GM19351 (cell line): ENCODE measurements at regions not wholly inside any gene's neighbourhood (a gene's known extent, or its start where the extent isn't known, plus 50 kb on each side); places are given as distances from the start of the nearest gene placed in this dataset.
"Not testable (repeated sequence)": the region's sequence is repeated elsewhere in the genome, so short reads cannot be mapped to it uniquely, and the experiment has no call there.

Experiments used
- ATAC-seq: cut with Tn5 transposase; IDR thresholded peaks from one replicate; pipeline ENCODE4 v1.9.1; 2021; ENCODE audit warnings: mild to moderate bottlenecking, moderate library complexity; ENCODE audit not compliant: unreplicated experiment

GRCh38 chr14:101076451-101077198, 173.1 kb upstream of the RTL1 start:
- ATAC-seq = no peak

DNA sequence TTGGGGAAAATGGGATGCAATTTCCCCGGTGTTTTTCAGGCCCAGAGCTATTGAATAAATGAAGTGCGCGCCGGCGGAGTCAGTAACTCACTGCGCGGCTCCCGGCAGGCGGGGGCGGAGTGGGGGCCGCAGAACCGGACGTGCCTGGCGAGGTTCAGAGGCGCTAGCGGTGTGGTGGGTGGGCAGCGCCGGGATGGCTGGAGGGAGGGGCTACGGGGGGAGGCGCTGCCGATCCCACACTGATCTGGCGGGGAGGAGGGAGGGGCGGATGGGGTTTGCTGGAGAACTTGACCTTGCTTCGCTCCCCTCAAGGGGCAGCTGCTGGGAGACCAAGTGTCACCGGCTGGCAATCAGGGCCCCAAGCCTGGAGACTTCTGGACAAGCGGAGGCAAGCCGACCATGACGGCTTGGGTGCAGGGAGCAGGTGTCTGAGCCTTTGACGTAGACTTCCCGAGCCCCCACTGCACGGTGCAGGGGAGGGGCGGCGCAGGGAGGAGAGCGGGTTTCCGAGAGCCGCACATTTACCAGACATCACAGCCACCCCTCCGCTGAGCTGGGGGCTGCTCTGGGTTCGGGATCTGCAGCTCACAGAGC, 174.1 kb upstream of the RTL1 start:
- no peak for ATAC-seq

GRCh38 chr14:101078170-101078891, 174.8 kb upstream of the RTL1 start:
- ATAC-seq = no peak

DNA sequence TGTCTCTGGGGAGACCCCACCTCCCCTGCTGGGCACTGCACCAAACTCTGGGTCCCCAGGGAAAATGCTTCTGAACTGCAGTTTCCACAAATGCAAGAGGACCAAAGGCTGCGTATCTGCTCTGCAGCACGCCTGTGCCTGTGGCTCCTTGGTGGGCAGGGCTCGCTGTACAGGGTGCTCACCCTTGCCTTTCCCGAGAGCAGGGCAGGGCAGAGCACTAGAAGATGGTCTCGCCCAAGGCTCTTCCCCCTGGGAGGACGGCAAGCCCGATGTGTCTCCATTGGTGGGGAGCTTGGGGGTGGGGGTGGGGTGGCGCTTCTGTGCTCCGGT, 175.3 kb upstream of the RTL1 start:
- no peak for ATAC-seq

DNA sequence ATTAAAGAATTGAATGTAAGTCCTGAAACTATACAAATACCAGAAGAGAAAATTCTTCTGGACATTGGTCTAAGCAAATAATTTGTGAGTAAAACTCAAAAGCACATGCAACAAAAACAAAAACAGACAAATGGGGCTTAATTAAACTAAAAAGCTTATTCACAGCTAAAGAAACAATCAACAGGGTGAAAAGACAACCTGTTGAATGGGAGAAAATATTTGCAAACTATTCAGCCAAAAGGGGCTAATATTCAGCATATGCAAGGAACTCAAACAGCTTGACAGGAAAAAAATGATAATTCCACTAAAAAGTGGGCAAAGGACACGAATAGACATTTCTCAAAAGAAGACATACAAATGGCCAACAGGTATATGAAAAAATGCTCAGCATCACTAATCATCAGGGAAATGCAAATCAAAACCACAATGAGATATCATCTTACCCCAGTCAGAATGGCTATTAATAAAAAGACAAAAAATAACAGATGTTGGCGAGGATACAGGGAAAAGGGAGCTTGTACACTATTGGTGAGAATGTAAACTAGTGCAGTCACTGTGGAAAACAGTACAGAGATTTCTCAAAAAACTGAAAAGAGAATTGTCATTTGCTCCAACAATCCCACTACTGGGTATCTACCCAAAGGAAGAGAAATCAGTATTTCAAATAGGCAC, 177.5 kb upstream of the RTL1 start:
- no peak for ATAC-seq

- no peak for ATAC-seq
Observed at GRCh38 chr14:101082036-101082435, 178.5 kb upstream of the RTL1 start.

DNA sequence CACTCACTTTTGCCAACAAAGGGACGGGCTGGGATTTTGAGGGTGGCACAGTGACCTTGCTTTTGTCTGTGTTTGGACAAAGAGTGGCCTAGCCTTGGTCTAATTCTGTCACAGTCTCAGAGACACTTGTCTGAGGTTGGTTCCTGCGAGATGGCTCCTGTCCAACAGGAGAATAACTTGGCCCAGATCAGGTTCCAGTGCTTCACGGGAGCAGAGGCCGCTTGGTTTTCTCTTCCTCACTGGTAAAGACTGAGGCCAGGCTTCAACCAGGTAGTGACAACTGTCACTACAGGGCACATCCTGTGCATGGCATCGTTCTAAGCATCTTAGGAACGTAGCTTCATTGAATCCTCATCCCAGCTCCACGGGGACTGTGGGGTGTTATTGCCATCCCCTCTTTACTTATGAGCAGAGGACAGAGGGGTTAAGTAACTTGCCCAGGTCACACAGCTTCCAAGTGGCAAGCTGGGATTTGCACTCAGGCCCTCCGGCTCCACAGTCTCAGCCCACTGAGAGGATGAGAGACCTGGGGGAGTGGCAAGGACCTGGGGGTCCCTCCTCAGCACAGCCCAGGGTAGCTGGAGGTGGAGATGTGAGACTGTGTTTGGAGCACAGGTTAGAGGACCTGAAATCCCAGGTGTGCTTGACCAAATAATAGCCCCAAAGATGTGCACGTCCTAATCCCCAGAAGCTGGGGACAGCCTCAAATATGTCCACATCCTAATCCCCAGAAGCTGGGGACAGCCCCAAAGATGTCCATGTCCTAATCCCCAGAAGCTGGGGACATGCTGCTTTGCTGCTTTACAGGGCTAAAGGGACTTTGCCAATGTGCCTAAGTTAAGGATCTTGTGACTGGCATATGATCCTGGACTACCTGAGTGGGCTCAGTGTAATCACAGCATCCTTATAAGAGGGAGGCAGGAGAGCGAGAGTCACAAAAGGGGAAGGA, 179.2 kb upstream of the RTL1 start:
- ATAC-seq = no peak

- no peak for ATAC-seq
Observed at GRCh38 chr14:101083564-101084435, 180.3 kb upstream of the RTL1 start.

- ATAC-seq = no peak
Observed at GRCh38 chr14:101084436-101084826, 180.9 kb upstream of the RTL1 start.

GRCh38 chr14:101086926-101087325, 183.4 kb upstream of the RTL1 start:
- ATAC-seq = no peak

DNA sequence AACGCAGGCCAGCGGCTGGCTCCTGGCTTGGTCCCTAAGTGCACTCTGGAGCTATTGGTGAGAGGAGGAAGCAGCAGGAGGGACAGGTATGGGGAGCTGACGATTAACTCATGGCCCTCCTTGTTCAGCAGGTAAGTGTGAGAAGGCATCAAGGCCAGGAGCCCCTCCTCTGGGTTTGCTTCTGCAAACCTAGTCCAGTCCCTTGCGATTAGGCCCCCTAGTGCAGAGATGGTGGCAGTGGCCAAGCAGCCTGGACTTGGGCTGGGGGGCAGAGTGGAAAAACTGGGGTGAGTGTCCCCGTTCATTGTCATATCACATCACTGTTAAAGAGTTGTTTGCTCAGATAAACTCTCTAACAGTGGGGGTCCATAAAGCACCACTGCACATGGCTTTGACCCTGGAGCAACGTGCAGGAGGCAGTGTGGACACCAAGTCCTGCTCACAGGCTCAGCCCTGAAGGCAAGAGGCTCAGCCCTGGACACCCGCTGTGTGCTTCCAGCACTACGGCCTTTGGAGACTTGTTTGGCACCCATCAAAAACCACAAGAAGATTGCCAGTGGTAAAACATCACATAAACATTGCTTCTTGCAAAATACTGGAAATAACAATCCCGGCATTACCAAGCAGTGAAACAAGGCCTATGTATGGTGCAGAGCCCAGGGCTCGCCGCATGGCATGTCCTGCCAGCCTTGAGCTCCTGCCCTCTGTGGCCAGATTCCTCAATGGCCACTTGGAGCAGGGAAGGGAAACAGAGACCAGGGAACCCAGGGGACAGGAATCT, 184.3 kb upstream of the RTL1 start:
- no peak for ATAC-seq

GRCh38 chr14:101088395-101088667, 184.8 kb upstream of the RTL1 start:
- no peak for ATAC-seq

DNA sequence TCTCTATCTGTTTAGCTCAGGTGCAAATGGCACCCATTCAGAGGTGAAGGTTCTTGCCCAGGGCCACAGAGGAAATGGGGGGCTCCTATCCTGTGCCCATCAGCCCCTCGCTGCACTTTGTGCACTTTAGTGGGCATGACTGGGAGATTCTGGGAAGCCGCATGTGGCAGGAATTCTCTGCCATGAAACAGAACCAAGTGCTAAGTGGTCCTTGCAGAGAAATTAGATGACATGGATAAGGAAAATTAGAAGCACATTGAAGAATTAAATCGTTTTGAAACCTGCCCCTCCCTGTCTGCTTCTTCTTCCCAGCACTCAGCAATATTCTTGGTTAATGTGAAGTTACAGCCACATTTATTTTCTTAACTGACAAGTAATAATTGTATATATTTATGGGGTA, 185.2 kb upstream of the RTL1 start:
- ATAC-seq = no peak

DNA sequence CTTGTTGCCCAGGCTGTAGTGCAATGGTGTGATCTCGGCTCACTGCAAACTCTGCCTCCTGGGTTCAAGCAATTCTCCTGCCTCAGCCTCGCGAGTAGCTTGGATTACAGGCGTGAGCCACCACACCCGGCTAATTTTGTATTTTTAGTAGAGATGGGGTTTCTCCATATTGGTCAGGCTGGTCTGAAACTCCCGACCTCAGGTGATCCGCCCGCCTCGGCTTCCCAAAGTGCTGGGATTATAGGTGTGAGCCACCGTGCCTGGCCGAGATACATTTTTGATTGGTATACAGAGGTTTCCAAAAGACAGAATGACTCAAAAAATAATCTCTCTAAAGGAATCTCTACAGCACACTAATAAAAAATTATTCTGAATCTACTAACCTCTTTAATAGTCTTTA, 187.0 kb upstream of the RTL1 start:
- ATAC-seq = not testable (repeated sequence)

DNA sequence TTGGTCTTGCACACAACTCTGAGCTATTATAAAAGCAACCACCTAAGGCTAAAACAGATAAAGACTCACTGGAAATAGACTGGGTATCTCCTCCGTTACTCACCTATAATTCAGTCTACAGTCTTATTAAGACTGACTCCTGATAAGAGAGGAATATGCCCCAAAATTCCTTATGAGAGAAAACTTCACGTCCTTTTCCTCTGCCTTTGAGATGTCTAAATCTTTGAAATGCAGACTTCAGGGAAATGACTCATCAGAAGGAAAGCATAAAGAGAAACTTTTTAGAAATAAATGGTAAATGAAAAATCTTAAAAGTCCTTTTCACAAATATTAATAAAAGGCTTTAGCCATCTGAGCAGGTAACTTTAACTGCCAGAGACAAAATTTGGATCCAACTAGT, 187.5 kb upstream of the RTL1 start:
- ATAC-seq = no peak

DNA sequence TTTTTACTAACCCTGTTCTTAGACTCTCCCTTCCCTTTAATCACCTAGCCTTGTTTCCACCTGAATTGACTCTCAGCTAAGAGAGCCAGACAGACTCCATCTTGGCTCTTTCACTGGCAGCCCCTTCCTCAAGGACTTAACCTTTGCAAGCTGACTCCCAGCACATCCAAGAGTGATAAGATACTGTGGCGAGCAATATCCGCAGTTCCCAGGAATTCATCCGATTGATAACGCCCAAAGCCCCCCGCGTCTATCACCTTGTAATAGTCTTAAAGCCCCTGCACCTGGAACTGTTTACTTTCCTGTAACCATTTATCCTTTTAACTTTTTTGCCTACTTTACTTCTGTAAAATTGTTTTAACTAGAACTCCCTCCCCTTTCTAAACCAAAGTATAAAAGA, 191.4 kb upstream of the RTL1 start:
- ATAC-seq = not testable (repeated sequence)

DNA sequence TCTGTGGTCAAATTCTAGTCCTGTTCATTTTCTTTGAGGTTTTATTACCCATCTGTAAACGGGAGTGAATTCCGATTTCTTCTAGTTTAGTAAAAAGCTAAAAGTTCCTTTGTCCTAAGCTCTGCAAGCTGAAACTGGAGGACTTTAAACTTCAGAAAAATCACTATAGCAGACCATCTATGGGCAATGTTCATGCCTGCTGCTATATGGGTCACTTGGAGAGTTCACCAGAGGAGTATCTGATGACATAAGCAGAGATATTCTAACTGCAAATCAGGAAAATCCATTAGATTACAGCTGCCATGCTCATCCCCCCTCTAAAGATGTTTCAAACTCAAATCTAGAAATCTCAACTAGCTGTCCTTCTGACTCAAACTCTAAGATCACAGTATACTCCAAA, 193.0 kb upstream of the RTL1 start:
- ATAC-seq = no peak

DNA sequence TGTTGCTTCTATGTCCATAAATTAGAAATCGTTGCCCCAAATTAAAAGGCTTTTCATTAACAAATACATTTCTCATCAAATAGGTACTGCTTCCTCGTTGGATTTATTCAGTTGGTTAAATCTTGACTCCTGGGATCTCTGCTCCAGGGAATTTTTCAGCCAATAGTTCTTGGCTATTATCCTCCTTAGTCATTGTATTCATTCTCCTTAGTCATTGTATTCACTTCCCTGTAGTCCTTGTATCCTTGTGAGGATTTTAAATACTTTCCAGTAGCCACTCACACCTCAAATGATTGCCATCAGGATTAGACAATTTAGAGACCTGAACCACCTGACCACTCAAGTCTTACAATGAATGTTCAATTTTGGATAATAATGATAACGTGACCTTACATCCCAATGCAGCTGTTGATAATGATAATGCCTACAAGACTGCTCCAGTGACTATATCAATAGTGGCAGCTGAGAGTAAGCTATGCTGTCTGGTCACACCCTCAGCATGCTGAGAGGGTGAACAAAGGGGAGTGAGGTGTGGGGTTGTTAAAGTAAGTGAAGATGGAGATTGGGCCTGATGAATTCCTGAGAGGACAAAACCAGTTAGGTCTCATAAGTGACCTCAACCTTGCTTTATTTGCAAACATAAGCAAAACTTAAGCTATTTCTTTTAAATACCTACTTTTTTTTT, 193.7 kb upstream of the RTL1 start:
- no peak for ATAC-seq

- ATAC-seq = no peak
Observed at GRCh38 chr14:101098177-101098576, 194.7 kb upstream of the RTL1 start.
